ENCODE measurements at regions not wholly inside any gene's neighbourhood (a gene's known extent, or its start where the extent isn't known, plus 50 kb on each side); places are given as distances from the start of the nearest gene placed in this dataset.

DNA sequence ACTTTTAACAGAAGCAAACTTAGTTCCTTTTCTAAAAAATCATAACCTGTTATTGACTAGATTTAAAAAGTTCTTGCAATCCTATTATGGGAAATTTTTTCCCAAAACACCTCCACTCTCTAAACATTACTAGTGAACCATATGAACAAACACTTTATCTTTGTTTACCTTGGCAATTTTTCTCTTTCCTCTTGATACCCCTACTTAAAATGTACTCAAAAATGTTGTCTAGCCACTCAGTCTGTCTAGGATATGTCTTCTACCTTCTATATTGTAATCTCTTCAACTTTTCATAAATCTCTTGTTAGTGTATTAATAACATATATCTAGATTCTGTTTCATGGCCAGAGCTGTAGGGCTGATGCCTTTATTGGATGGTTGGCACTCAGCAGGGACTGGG, 630.0 kb upstream of the GRM3 start:
- Histone ChIP-seq H3K14ac (ENCODE audit: insufficient read length) (no peak overlapping the region), H3K27ac (ENCODE audit: low read depth, low read length) (no peak overlapping the region), H3K4me1 (replicated peaks in 1 of 4; ENCODE audit: control insufficient read depth in 3 of 4, insufficient read depth in 4 of 4, low read length in 3 of 4) (no peaks in the 10 kb centered on the region), H2AK5ac (ENCODE audit: low read depth, low read length) (no peak overlapping the region), H2BK12ac (ENCODE audit: low read depth, low read length) (no peak overlapping the region), H3K36me3 (ENCODE audit: control insufficient read depth in 2 of 4, insufficient read depth in 4 of 4, low read length in 3 of 4) (no peaks in the 10 kb centered on the region), H4K91ac (replicated peaks; ENCODE audit: insufficient read length, low read length) (no peak overlapping the region), H2BK20ac (ENCODE audit: low read length) (no peak overlapping the region), H3K18ac (ENCODE audit: extremely low read depth, low read length) (no peak overlapping the region), H2BK5ac (ENCODE audit: low read depth, low read length) (no peak overlapping the region), H4K5ac (ENCODE audit: insufficient read length, low read depth, low read length) (no peak overlapping the region), H4K8ac (ENCODE audit: extremely low read depth, insufficient read depth, low read length) (no peak overlapping the region), H2BK120ac (replicated peaks; ENCODE audit: low read depth, low read length) (no peak overlapping the region), H3K4ac (replicated peaks; ENCODE audit: insufficient read length, low read depth, low read length) (no peak overlapping the region), H3K56ac (replicated peaks; ENCODE audit: insufficient read length, low read depth, low read length) (no peak overlapping the region), H3K4me2 (ENCODE audit: insufficient read depth in 1 of 2, low read depth in 2 of 2, low read length in 2 of 2) (no peak overlapping the region), H3K27me3 (replicated peaks in 1 of 4; ENCODE audit: control insufficient read depth in 3 of 4, extremely low read depth in 1 of 4, insufficient read depth in 3 of 4, low read length in 3 of 4) (no peaks in the 10 kb centered on the region), H3K9ac (replicated peaks in 1 of 4; ENCODE audit: extremely low read depth in 1 of 4, low read depth in 3 of 4, low read length in 3 of 4) (no peak overlapping the region), H2AFZ (ENCODE audit: low read length) (no peak overlapping the region), H3K9me3 (ENCODE audit: insufficient read depth in 2 of 2, low read depth in 1 of 2, low read length in 1 of 2) (no peaks in the 10 kb centered on the region), H3K79me1 (ENCODE audit: low read depth, low read length) (no peaks in the 10 kb centered on the region), H3K23me2 (ENCODE audit: low read depth, low read length) (no peaks in the 10 kb centered on the region), H3K23ac (ENCODE audit: insufficient read length) (no peak overlapping the region), H3K79me2 (ENCODE audit: control insufficient read depth in 1 of 2, insufficient read depth in 2 of 2, low read length in 2 of 2) (no peaks in the 10 kb centered on the region), H4K20me1 (replicated peaks in 1 of 2; ENCODE audit: control insufficient read depth in 1 of 2, insufficient read depth in 2 of 2, low read length in 2 of 2) (no peaks in the 10 kb centered on the region), H3K4me3 (ENCODE audit: extremely low read depth in 1 of 4, insufficient read depth in 2 of 4, low read depth in 3 of 4, low read length in 4 of 4) (no peak overlapping the region), H2BK15ac (ENCODE audit: low read length) (no peak overlapping the region)
- no peak for FAIRE-seq
- DNase-seq (ENCODE audit: low read depth in 1 of 2, low spot score in 2 of 2): no peak
- POLR2A ChIA-PET (ENCODE audit: partially characterized antibody): no interaction called here
- TF ChIP-seq SIN3A (conservative IDR thresholded peaks at IDR 0.05 in 1 of 2, IDR thresholded peaks at IDR 0.05 in 1 of 2; ENCODE audit: low read depth in 1 of 2, low read length in 2 of 2) (no peak), POLR2AphosphoS5 (IDR thresholded peaks at IDR 0.05; ENCODE audit: low read depth, low read length) (no peak), CBX5 (IDR thresholded peaks at IDR 0.05; ENCODE audit: low read depth, low read length) (no peak), USF2 (IDR thresholded peaks at IDR 0.05; ENCODE audit: low read length) (no peak), SIX5 (IDR thresholded peaks at IDR 0.05; ENCODE audit: low read depth, low read length) (no peak)
- TF ChIP-seq, protein P1, sequence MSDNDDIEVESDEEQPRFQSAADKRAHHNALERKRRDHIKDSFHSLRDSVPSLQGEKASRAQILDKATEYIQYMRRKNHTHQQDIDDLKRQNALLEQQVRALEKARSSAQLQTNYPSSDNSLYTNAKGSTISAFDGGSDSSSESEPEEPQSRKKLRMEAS (IDR thresholded peaks at IDR 0.05): no peak
- CTCF ChIA-PET (ENCODE audit: partially characterized antibody): no interaction called here

All from H1 (cell line).